ENCODE measurements at regions not wholly inside any gene's neighbourhood (a gene's known extent, or its start where the extent isn't known, plus 50 kb on each side); places are given as distances from the start of the nearest gene placed in this dataset.

DNA sequence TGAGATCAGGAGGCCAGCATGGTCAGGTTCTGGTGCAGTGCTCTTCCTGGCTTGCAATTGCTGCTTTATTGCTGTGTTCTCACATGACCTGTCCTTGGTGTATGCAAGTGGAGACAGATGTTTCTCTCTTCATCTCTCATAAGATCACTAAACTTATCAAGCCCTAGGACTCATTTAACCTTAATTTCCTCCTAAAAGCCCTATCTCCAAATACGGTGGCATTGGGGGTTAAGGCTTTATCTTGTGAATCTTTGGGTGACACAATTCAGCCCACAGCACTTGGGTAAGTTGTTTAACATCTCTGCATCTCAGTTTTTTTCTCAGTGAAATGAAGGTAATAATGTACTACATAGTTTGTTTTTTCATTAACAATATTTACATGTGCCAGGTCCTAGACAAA lies 152.4 kb downstream of the RWDD3 start:
- intact Hi-C loops (cut with DNase I) = no loop called here
- DNase-seq = no peak
- no peak overlapping the region for H3K4me3 ChIP-seq (replicated peaks in 1 of 3)
- no peaks in the 10 kb centered on the region for H3K36me3 ChIP-seq
- TF ChIP-seq POLR2A (IDR thresholded peaks at IDR 0.05) = no peak
- TF ChIP-seq, protein P1, sequence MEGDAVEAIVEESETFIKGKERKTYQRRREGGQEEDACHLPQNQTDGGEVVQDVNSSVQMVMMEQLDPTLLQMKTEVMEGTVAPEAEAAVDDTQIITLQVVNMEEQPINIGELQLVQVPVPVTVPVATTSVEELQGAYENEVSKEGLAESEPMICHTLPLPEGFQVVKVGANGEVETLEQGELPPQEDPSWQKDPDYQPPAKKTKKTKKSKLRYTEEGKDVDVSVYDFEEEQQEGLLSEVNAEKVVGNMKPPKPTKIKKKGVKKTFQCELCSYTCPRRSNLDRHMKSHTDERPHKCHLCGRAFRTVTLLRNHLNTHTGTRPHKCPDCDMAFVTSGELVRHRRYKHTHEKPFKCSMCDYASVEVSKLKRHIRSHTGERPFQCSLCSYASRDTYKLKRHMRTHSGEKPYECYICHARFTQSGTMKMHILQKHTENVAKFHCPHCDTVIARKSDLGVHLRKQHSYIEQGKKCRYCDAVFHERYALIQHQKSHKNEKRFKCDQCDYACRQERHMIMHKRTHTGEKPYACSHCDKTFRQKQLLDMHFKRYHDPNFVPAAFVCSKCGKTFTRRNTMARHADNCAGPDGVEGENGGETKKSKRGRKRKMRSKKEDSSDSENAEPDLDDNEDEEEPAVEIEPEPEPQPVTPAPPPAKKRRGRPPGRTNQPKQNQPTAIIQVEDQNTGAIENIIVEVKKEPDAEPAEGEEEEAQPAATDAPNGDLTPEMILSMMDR (IDR thresholded peaks at IDR 0.05) = no peak
- H3K9me3 ChIP-seq = no peaks in the 10 kb centered on the region
- WGBS, 2 donors = 89 to 95% methylated on average over 1 of the region's 1 CpG
- no peaks in the 10 kb centered on the region for H3K4me1 ChIP-seq
- H3K27ac ChIP-seq = no peak overlapping the region
- no peaks in the 10 kb centered on the region for H3K27me3 ChIP-seq

- Histone ChIP-seq H3K27ac (no peak overlapping the region), H3K36me3 (no peaks in the 10 kb centered on the region), H3K4me3 (replicated peaks in 1 of 3) (no peak overlapping the region), H3K9me3 (no peaks in the 10 kb centered on the region), H3K27me3 (no peaks in the 10 kb centered on the region), H3K4me1 (no peaks in the 10 kb centered on the region)
- no peak for DNase-seq
- WGBS, 2 donors = 81% methylated on average over 5 of the region's 5 CpGs
- intact Hi-C loops (cut with DNase I) = no loop called here
- TF ChIP-seq, protein P1 (IDR thresholded peaks at IDR 0.05) = no peak
- no peak for TF ChIP-seq POLR2A (IDR thresholded peaks at IDR 0.05)
Measured at GRCh38 chr1:95386915-95387314, 152.9 kb downstream of the RWDD3 start.

DNA sequence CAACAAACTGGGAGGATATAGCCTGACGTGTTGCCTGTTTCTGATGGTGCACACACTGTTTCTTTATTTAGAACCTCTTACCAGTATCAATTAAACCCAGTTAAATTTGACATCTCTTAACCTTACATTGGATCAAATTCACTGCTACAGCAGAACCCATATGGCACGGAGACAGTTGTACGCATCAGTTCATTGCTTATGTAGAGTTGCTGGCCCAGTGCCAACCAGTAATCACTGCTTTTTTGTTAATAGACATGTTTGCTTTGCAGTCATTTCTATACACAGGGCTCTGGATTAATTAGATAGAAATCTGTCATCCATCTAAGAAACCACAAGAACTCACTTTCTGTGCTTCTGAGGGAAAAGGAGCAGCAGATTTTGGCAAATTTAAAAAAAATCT lies 154.0 kb downstream of the RWDD3 start:
- Histone ChIP-seq H3K9me3 (no peaks in the 10 kb centered on the region), H3K36me3 (no peaks in the 10 kb centered on the region), H3K27ac (no peak overlapping the region), H3K27me3 (no peaks in the 10 kb centered on the region), H3K4me1 (no peaks in the 10 kb centered on the region), H3K4me3 (replicated peaks in 1 of 3) (no peak overlapping the region)
- no peak for TF ChIP-seq POLR2A (IDR thresholded peaks at IDR 0.05)
- no peak for DNase-seq
- WGBS, 2 donors = 48 to 57% methylated on average over 3 of the region's 3 CpGs
- intact Hi-C loops (cut with DNase I) = no loop called here

DNA sequence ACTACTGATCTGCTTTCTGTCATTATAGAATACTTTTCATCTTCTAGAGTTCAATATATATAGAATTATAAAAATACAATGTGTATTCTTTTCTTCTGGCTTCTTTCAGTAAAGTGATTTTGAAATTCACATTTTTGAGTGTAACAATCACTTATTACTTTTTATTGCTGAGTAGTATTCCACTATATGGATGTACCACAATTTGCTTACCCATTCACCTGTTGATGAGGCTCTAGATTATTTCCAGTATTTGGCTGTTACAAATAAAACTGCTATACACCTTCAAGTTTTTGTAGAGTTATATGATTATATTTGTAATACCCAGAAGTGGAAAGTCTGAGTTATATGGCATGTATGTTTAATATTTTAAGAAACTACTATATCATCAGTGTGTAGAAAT lies 159.4 kb downstream of the RWDD3 start:
- Histone ChIP-seq H3K36me3 (no peaks in the 10 kb centered on the region), H3K4me3 (replicated peaks in 1 of 3) (no peak overlapping the region), H3K27ac (no peak overlapping the region), H3K27me3 (no peaks in the 10 kb centered on the region), H3K9me3 (no peaks in the 10 kb centered on the region), H3K4me1 (no peaks in the 10 kb centered on the region)
- DNase-seq = no peak
- TF ChIP-seq, protein P1 (IDR thresholded peaks at IDR 0.05) = no peak
- TF ChIP-seq POLR2A (IDR thresholded peaks at IDR 0.05) = no peak
- intact Hi-C loops (cut with DNase I) = no loop called here

DNA sequence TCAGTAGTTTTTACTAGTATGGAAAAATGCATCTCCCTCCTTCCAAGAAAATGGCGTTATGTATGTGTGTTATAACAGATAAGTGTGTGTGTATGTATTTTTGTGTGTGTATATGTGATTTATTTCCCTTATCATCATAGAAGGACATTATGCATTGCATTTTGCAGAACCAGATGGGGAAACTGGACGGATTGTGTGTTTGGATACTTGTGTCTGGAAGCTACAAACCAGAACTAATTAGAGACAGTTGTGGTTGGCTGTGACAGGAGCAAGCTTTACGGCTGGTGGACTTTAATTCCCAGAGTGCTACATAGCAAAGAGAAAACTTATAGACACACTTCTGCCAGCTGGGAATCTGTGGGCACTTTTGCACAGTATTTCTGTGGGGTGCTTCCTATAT lies 162.5 kb downstream of the RWDD3 start:
- TF ChIP-seq, protein P1 (IDR thresholded peaks at IDR 0.05) = no peak
- no peak for TF ChIP-seq POLR2A (IDR thresholded peaks at IDR 0.05)
- no peak overlapping the region for H3K4me3 ChIP-seq (replicated peaks in 1 of 3)
- H3K36me3 ChIP-seq = no peaks in the 10 kb centered on the region
- WGBS, 2 donors = 60 to 65% methylated on average over 3 of the region's 3 CpGs
- H3K9me3 ChIP-seq = no peaks in the 10 kb centered on the region
- H3K27ac ChIP-seq = no peak overlapping the region
- DNase-seq = no peak
- no peaks in the 10 kb centered on the region for H3K27me3 ChIP-seq
- intact Hi-C loops (cut with DNase I) = no loop called here
- no peaks in the 10 kb centered on the region for H3K4me1 ChIP-seq

- Histone ChIP-seq H3K4me3 (replicated peaks in 1 of 3) (no peak overlapping the region), H3K27me3 (no peaks in the 10 kb centered on the region), H3K36me3 (no peaks in the 10 kb centered on the region), H3K4me1 (no peaks in the 10 kb centered on the region), H3K9me3 (no peaks in the 10 kb centered on the region), H3K27ac (no peak overlapping the region)
- DNase-seq = no peak
- 71 to 75% methylated on average over 2 of the region's 2 CpGs for WGBS, 2 donors
- TF ChIP-seq, protein P1 (IDR thresholded peaks at IDR 0.05) = no peak
- TF ChIP-seq POLR2A (IDR thresholded peaks at IDR 0.05) = no peak
- intact Hi-C loops (cut with DNase I) = no loop called here
Measured at GRCh38 chr1:95402780-95403179, 168.8 kb downstream of the RWDD3 start.

All from thyroid gland (tissue), 4 donors.